ENCODE measurements at regions not wholly inside any gene's neighbourhood (a gene's known extent, or its start where the extent isn't known, plus 50 kb on each side); places are given as distances from the start of the nearest gene placed in this dataset.

GRCh38 chr10:36147529-36147928 is 505.4 kb upstream of the FZD8 start:
- intact Hi-C loops (cut with DNase I): no loop called here

DNA sequence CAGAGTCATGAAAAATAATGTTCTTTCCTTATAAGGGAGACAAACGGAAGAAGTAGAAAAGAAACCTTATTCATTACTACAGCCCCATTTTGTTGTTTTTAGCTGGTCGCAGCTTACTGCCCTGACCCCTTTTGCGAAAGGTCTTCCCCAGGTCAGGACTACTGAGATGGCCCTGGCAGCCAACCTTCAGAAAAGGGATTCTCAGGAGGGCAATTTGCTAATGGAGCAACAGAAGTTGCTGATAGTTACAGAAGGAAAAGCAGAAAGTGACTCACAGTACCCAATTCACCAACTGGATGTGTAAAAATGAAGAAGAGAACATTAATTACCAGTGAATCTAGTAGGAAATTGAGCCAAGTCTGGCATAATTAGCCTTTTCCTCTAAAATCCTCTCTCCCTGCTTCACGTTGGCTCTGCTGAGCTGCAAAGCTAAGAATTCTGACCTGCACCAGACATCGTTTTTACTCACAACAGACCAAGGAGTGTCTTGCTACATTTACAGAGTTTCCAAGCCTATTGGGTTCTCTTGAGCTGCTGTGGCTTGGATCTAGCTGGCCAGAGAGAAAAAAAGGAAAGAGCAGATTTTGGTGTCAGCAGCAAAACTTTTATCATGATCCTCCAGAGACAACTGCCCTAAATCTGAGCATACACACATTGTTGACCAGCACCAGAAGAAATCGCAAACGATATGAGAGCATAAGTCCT is 499.9 kb upstream of the FZD8 start:
- H3K27ac ChIP-seq: no peak overlapping the region
- WGBS, 2 donors: 56 to 61% methylated on average over 7 of the region's 7 CpGs
- H3K4me1 ChIP-seq: no peaks in the 10 kb centered on the region
- TF ChIP-seq, protein P1, sequence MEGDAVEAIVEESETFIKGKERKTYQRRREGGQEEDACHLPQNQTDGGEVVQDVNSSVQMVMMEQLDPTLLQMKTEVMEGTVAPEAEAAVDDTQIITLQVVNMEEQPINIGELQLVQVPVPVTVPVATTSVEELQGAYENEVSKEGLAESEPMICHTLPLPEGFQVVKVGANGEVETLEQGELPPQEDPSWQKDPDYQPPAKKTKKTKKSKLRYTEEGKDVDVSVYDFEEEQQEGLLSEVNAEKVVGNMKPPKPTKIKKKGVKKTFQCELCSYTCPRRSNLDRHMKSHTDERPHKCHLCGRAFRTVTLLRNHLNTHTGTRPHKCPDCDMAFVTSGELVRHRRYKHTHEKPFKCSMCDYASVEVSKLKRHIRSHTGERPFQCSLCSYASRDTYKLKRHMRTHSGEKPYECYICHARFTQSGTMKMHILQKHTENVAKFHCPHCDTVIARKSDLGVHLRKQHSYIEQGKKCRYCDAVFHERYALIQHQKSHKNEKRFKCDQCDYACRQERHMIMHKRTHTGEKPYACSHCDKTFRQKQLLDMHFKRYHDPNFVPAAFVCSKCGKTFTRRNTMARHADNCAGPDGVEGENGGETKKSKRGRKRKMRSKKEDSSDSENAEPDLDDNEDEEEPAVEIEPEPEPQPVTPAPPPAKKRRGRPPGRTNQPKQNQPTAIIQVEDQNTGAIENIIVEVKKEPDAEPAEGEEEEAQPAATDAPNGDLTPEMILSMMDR (IDR thresholded peaks at IDR 0.05): no peak
- no peak for TF ChIP-seq POLR2A (IDR thresholded peaks at IDR 0.05)
- no peaks in the 10 kb centered on the region for H3K9me3 ChIP-seq
- no peaks in the 10 kb centered on the region for H3K27me3 ChIP-seq
- no peaks in the 10 kb centered on the region for H3K36me3 ChIP-seq (replicated peaks in 1 of 2; ENCODE audit: insufficient read depth in 1 of 2, low read depth in 2 of 2)
- ATAC-seq (no peak), DNase-seq (no peak)
- intact Hi-C loops (cut with DNase I): no loop called here
- no peak overlapping the region for H3K4me3 ChIP-seq

More at GRCh38 chr10:36147529-36147928, 505.4 kb upstream of the FZD8 start:
- H3K4me3 ChIP-seq: no peak overlapping the region
- H3K9me3 ChIP-seq: peaks cover 0 to 3% (median 0%) of the 10 kb centered on the region in 3 donors
- no peaks in the 10 kb centered on the region for H3K4me1 ChIP-seq
- H3K27ac ChIP-seq: no peak overlapping the region
- H3K36me3 ChIP-seq (replicated peaks in 1 of 2; ENCODE audit: insufficient read depth in 1 of 2, low read depth in 2 of 2): no peaks in the 10 kb centered on the region
- no peaks in the 10 kb centered on the region for H3K27me3 ChIP-seq
- DNase-seq (no peak), ATAC-seq (no peak)
- TF ChIP-seq, protein P1 (IDR thresholded peaks at IDR 0.05): no peak
- no peak for TF ChIP-seq POLR2A (IDR thresholded peaks at IDR 0.05)

DNA sequence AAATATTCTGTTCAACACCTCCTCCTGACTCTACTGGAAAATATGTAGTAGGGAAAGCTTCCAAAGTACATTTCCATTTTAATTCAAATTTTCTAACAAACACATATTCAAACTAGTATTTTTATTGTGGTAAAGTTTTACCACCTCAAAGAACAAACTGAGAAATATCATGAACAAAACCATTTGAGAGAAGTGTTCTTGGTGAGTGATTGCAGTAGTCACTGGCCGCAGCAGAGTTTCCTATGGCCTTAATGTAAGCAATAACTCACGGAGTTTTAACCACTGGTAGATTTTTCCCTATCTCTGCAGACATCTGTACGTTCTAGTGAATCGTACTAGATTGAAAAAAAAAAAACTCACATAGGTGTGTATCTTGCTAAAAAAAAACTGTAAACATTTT is 487.0 kb upstream of the FZD8 start:
- intact Hi-C loops (cut with DNase I): no loop called here
- 76 to 81% methylated on average over 4 of the region's 4 CpGs for WGBS, 2 donors
- no peaks in the 10 kb centered on the region for H3K36me3 ChIP-seq (replicated peaks in 1 of 2; ENCODE audit: insufficient read depth in 1 of 2, low read depth in 2 of 2)
- H3K27ac ChIP-seq: no peak overlapping the region
- no peak for DNase-seq
- no peaks in the 10 kb centered on the region for H3K27me3 ChIP-seq
- H3K9me3 ChIP-seq: no peaks in the 10 kb centered on the region
- no peak for ATAC-seq
- H3K4me1 ChIP-seq: no peaks in the 10 kb centered on the region
- TF ChIP-seq, protein P1 (IDR thresholded peaks at IDR 0.05): no peak
- TF ChIP-seq POLR2A (IDR thresholded peaks at IDR 0.05): no peak
- no peak overlapping the region for H3K4me3 ChIP-seq

DNA sequence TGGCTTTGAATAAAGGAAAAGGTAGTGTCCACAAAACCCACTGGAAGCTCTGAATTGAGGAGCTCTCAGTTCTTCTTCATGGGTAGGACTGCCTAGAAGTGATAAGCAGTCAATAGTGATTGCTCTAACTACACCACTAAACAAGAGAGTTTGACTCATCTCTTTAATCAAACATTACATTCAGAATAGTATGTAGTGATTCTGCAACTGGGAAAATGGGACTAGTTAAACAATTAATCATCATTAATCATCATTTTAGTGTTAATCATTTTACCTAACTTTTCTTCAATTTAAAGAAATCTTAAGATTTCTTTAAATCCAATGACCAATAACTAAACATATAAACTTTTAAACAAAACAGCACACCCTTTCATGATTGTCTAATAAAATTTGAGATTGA is 484.0 kb upstream of the FZD8 start:
- ATAC-seq (no peak), DNase-seq (no peak)
- no peaks in the 10 kb centered on the region for H3K9me3 ChIP-seq
- H3K27ac ChIP-seq: no peak overlapping the region
- TF ChIP-seq, protein P1 (IDR thresholded peaks at IDR 0.05): no peak
- TF ChIP-seq POLR2A (IDR thresholded peaks at IDR 0.05): no peak
- intact Hi-C loops (cut with DNase I): no loop called here
- no peaks in the 10 kb centered on the region for H3K36me3 ChIP-seq (replicated peaks in 1 of 2; ENCODE audit: insufficient read depth in 1 of 2, low read depth in 2 of 2)
- no peaks in the 10 kb centered on the region for H3K4me1 ChIP-seq
- no peak overlapping the region for H3K4me3 ChIP-seq
- H3K27me3 ChIP-seq: no peaks in the 10 kb centered on the region

- H3K9me3 ChIP-seq: no peaks in the 10 kb centered on the region
- H3K4me3 ChIP-seq: no peak overlapping the region
- TF ChIP-seq, protein P1 (IDR thresholded peaks at IDR 0.05): no peak
- no peak for TF ChIP-seq POLR2A (IDR thresholded peaks at IDR 0.05)
- no peaks in the 10 kb centered on the region for H3K36me3 ChIP-seq (replicated peaks in 1 of 2; ENCODE audit: insufficient read depth in 1 of 2, low read depth in 2 of 2)
- no peak for DNase-seq
- no peak overlapping the region for H3K27ac ChIP-seq
- WGBS, 2 donors: 67 to 77% methylated on average over 5 of the region's 5 CpGs
- intact Hi-C loops (cut with DNase I): no loop called here
- peaks cover 16% of the 10 kb centered on the region for H3K4me1 ChIP-seq
- H3K27me3 ChIP-seq: no peaks in the 10 kb centered on the region
- no peak for ATAC-seq
Measured at GRCh38 chr10:36119455-36119854, 477.4 kb upstream of the FZD8 start.
